Spleen (tissue), 11 donors: ENCODE measurements at regions not wholly inside any gene's neighbourhood (a gene's known extent, or its start where the extent isn't known, plus 50 kb on each side); places are given as distances from the start of the nearest gene placed in this dataset.

Experiments
- DNase-seq: peaks from one replicate; pipeline ENCODE4 v3.0.0-alpha.2; 2020
- H3K27ac ChIP-seq, 8 donors: fragments of 200-600 bp; sonication (generic) in 7 of 8; 1 replicate in 4 of 8; 2 replicates in 4 of 8; pipeline versions ENCODE4 v1.5.0 to v1.8.0; 2016 to 2021; ENCODE audit warnings: inconsistent platforms in 4 of 8, mild to moderate bottlenecking in 4 of 8, moderate library complexity in 1 of 8
- H3K27me3 ChIP-seq, 7 donors: fragments of 200-600 bp; sonication (generic) in 6 of 7; replicated peaks in 1 of 7; 1 replicate in 4 of 7; 2 replicates in 3 of 7; pipeline versions ENCODE4 v1.5.0 to v1.8.0; 2016 to 2021; ENCODE audit warnings: inconsistent platforms in 3 of 7, mild to moderate bottlenecking in 1 of 7
- H3K36me3 ChIP-seq, 6 donors: fragments of 200-600 bp; sonication (generic) in 5 of 6; 1 replicate in 4 of 6; 2 replicates in 2 of 6; pipeline versions ENCODE4 v1.5.0 to v1.8.0; 2016 to 2021; ENCODE audit warnings: inconsistent platforms in 2 of 6
- H3K4me1 ChIP-seq, 6 donors: fragments of 200-600 bp; sonication (generic) in 5 of 6; 1 replicate in 3 of 6; 2 replicates in 3 of 6; pipeline versions ENCODE4 v1.5.0 to v1.8.0; 2016 to 2021; ENCODE audit warnings: inconsistent platforms in 3 of 6
- H3K4me3 ChIP-seq, 8 donors: fragments of 200-600 bp; sonication (generic) in 7 of 8; 1 replicate in 4 of 8; 2 replicates in 4 of 8; pipeline versions ENCODE4 v1.5.0 to v1.8.0; 2016 to 2021; ENCODE audit warnings: inconsistent platforms in 4 of 8, mild to moderate bottlenecking in 4 of 8, moderate library complexity in 2 of 8
- H3K9me3 ChIP-seq, 8 donors: fragments of 200-600 bp; sonication (generic) in 7 of 8; 1 replicate in 4 of 8; 2 replicates in 4 of 8; pipeline versions ENCODE4 v1.5.0 to v1.8.0; 2016 to 2021; ENCODE audit warnings: inconsistent platforms in 4 of 8
- CTCF ChIP-seq, 11 experiments: fragments of 200-600 bp in 7 of 11; fragments of 450-650 bp in 4 of 11; sonication (generic) in 4 of 11; IDR thresholded peaks in 8 of 11; conservative IDR thresholded peaks in 3 of 11; 1 replicate in 7 of 11; 2 replicates in 4 of 11; pipeline versions ENCODE4 v1.4.0 to v1.8.0; 2016 to 2021; ENCODE audit warnings: antibody characterized with exemption in 11 of 11, inconsistent platforms in 4 of 11, mild to moderate bottlenecking in 1 of 11
- POLR2A ChIP-seq, 3 donors: fragments of 450-650 bp; IDR thresholded peaks; one replicate each; pipeline ENCODE4 v1.5.1; 2017; ENCODE audit warnings: antibody characterized with exemption in 3 of 3, mild to moderate bottlenecking in 1 of 3
- POLR2AphosphoS5 ChIP-seq, 3 donors: sonication (generic); formaldehyde crosslinking; IDR thresholded peaks; one replicate each; pipeline ENCODE4 v1.5.1; 2017; ENCODE audit warnings: antibody characterized with exemption in 3 of 3
- WGBS, 5 donors: extraction: QIAGEN DNeasy Blood & Tissue Kit in 3 of 5; methylation state at CpG; one replicate each; pipeline versions ENCODE4 v1.1.5 to v1.1.7; 2013 to 2018; 5-methylcytosine and 5-hydroxymethylcytosine counted together
- intact Hi-C: fragments of 100-400 bp; cut with DNase I; formaldehyde crosslinking; loops from one replicate; pipeline ENCODE4 v1.15.0; 2023; ENCODE audit warnings: low total_unique reads
- donor health status: healthy with polysubstance abuse.
- donor health status: DM: no; HTN: no; CAD: no; lungs with moderate emphysema.
- donor health status: DM: no; HTN: no; CAD: no.
- donor health status: Bipolar disorder and iron deficiency.
- donor health status: healthy.
- donor health status: DM: no; HTN: no; CAD: no.
- donor health status: DM: yes; HTN: yes; CAD: no.

- no peak for DNase-seq
- Histone ChIP-seq H3K27me3 (no peaks in the 10 kb centered on the region), H3K9me3 (no peaks in the 10 kb centered on the region), H3K4me1 (peaks cover 0 to 53% (median 34%) of the 10 kb centered on the region in 6 donors), H3K27ac (no peak overlapping the region), H3K36me3 (no peaks in the 10 kb centered on the region), H3K4me3 (no peak overlapping the region)
- TF ChIP-seq CTCF (IDR thresholded peaks at IDR 0.05 in 8 of 11, conservative IDR thresholded peaks at IDR 0.05 in 3 of 11) (no peak), POLR2AphosphoS5 (IDR thresholded peaks at IDR 0.05) (no peak)
- 89 to 94% (median 91%) methylated on average over 9 of the region's 9 CpGs for WGBS, 5 donors
- intact Hi-C loops = no loop called here
Measured at GRCh38 chr10:88086187-88086960, 222.9 kb downstream of the PTEN start.

DNA sequence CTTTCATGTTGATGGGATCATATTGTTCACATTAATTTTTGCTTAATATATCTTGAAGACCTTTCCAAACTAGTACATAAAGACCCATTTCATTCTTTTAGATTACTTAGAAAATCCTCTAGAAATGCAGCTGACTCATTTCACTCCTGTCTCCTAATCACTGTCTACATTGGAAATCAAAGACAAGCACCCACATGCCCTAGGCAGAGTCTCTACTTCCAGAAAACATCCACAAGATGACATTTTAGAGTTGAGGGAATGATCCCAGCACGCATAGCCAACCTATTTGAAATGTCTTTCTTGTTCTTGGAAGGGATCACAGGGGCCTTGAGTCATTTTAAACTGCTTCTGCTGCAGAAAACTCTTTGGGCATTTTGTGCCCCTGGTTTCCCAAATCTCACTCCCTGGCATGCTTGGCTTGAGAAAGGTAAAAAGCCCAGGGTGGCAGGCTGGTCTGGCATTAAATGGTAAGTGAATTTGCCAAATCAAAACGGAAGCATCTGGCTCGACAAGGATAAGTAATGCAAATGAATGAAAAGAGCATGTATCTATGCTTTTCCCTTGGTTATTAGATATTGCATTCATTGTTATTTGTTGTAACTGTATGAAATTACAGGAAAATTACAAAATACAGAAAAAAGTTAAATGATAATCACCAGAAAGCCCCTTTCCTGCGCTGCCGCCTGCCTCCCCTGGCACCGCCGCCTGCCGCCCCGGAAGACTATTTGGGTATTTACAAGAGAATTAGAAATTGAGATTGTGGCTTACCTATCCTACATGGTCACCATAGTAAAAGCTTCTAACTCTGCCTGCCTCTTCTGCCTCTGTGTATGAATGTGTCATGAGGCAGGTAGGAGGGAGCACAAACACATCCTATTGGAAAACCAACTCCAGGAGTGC, 225.3 kb downstream of the PTEN start:
- intact Hi-C loops = no loop called here
- 93 to 96% (median 94%) methylated on average over 9 of the region's 9 CpGs for WGBS, 5 donors
- Histone ChIP-seq H3K36me3 (no peaks in the 10 kb centered on the region), H3K4me1 (peaks cover 0 to 51% (median 32%) of the 10 kb centered on the region in 6 donors), H3K9me3 (no peaks in the 10 kb centered on the region), H3K27me3 (no peaks in the 10 kb centered on the region), H3K27ac (peak overlapping the region in 1 of 8 donors; percentile 93), H3K4me3 (no peak overlapping the region)
- no peak for TF ChIP-seq CTCF (IDR thresholded peaks at IDR 0.05 in 8 of 11, conservative IDR thresholded peaks at IDR 0.05 in 3 of 11)
- no peak for TF ChIP-seq POLR2A (IDR thresholded peaks at IDR 0.05)
- TF ChIP-seq POLR2AphosphoS5 (IDR thresholded peaks at IDR 0.05) = no peak
- no peak for DNase-seq

- Histone ChIP-seq H3K9me3 (no peaks in the 10 kb centered on the region), H3K36me3 (no peaks in the 10 kb centered on the region), H3K27ac (peak overlapping the region in 3 of 8 donors; percentile 86 to 93 (median 89)), H3K4me3 (no peak overlapping the region), H3K27me3 (no peaks in the 10 kb centered on the region), H3K4me1 (peaks cover 0 to 50% (median 32%) of the 10 kb centered on the region in 6 donors)
- intact Hi-C loops = no loop called here
- no peak for DNase-seq
- TF ChIP-seq CTCF (IDR thresholded peaks at IDR 0.05 in 8 of 11, conservative IDR thresholded peaks at IDR 0.05 in 3 of 11) (no peak), POLR2A (IDR thresholded peaks at IDR 0.05) (no peak), POLR2AphosphoS5 (IDR thresholded peaks at IDR 0.05) (no peak)
Measured at GRCh38 chr10:88089498-88089897, 226.1 kb downstream of the PTEN start.
